T-cell (primary cell): ENCODE measurements at regions not wholly inside any gene's neighbourhood (a gene's known extent, or its start where the extent isn't known, plus 50 kb on each side); places are given as distances from the start of the nearest gene placed in this dataset.

Source experiments
- ATAC-seq, 4 experiments: fragments of 200-7000 bp in 3 of 4; fragments of 150-1000 bp in 1 of 4; cut with Tn5 transposase; replicated peaks in 1 of 4; 1 replicate in 3 of 4; 2 replicates in 1 of 4; pipeline ENCODE4 v1.10.0; 2021; ENCODE audit warnings: moderate library complexity in 3 of 4, mild to moderate bottlenecking in 2 of 4, moderate number of reproducible peaks in 1 of 4
- CTCF ChIA-PET, 2 donors: fragments of 300-600 bp; sonication (Branson Sonifier 250); formaldehyde crosslinking; loops; one replicate each; lab custom pipeline; 2022; ENCODE audit warnings: antibody characterized with exemption in 2 of 2; lab: Charles Lee
- POLR2A ChIA-PET, 2 donors: fragments of 300-600 bp; sonication (Branson Sonifier 250); formaldehyde crosslinking; loops; one replicate each; lab custom pipeline; 2022; ENCODE audit warnings: antibody characterized with exemption in 2 of 2; lab: Charles Lee
- DNase-seq, 35 experiments: peaks; one replicate each; pipeline versions ENCODE4 v3.0.0 to v3.0.0-alpha.2; 2013 to 2023
- H3K27ac ChIP-seq: one replicate; pipeline ENCODE4 v1.5.1; 2013; ENCODE audit warnings: low read length
- H3K27me3 ChIP-seq, 2 experiments: replicated peaks in 1 of 2; 1 replicate in 1 of 2; 2 replicates in 1 of 2; pipeline versions ENCODE4 v1.6.1 to v1.7.0; 2013; ENCODE audit warnings: low read length in 1 of 2, mixed read lengths in 1 of 2; ENCODE audit not compliant: control insufficient read depth in 2 of 2, insufficient read depth in 2 of 2; ENCODE audit errors: extremely low read depth in 1 of 2
- H3K36me3 ChIP-seq, 2 donors: 1 replicate in 1 of 2; 2 replicates in 1 of 2; pipeline versions ENCODE4 v1.6.1 to v1.7.0; 2013; ENCODE audit warnings: low read length in 1 of 2; ENCODE audit not compliant: control insufficient read depth in 2 of 2, insufficient read depth in 1 of 2; ENCODE audit errors: extremely low read depth in 1 of 2
- H3K4me1 ChIP-seq, 2 experiments: 1 replicate in 1 of 2; 2 replicates in 1 of 2; pipeline versions ENCODE4 v1.6.1 to v1.7.0; 2013; ENCODE audit warnings: low read length in 2 of 2, mixed read lengths in 1 of 2; ENCODE audit not compliant: insufficient read depth in 2 of 2, control insufficient read depth in 1 of 2; ENCODE audit errors: extremely low read depth in 1 of 2
- H3K4me3 ChIP-seq, 2 donors: 1 replicate in 1 of 2; 2 replicates in 1 of 2; pipeline versions ENCODE4 v1.5.1 to v1.7.0; 2013; ENCODE audit warnings: mild to moderate bottlenecking in 2 of 2, low read length in 1 of 2, moderate library complexity in 1 of 2; ENCODE audit not compliant: control insufficient read depth in 1 of 2; ENCODE audit errors: extremely low read depth in 1 of 2
- H3K9me3 ChIP-seq: 2 replicates; pipeline ENCODE4 v1.7.0; 2013
- H3K27ac Mint-ChIP-seq, 2 donors: one replicate each; pipeline ENCODE4 v1.8.0; 2020 to 2021; ENCODE audit warnings: mild to moderate bottlenecking in 2 of 2, mixed read lengths in 2 of 2
- H3K27me3 Mint-ChIP-seq, 2 donors: one replicate each; pipeline ENCODE4 v1.8.0; 2021 to 2022; ENCODE audit warnings: mixed read lengths in 2 of 2
- H3K36me3 Mint-ChIP-seq: one replicate; pipeline ENCODE4 v1.8.0; 2021; ENCODE audit warnings: mixed read lengths
- H3K4me1 Mint-ChIP-seq, 3 donors: one replicate each; pipeline ENCODE4 v1.8.0; 2020 to 2022; ENCODE audit warnings: mixed read lengths in 3 of 3, mild to moderate bottlenecking in 1 of 3
- H3K4me3 Mint-ChIP-seq, 3 donors: one replicate each; pipeline ENCODE4 v1.8.0; 2020 to 2022; ENCODE audit warnings: mild to moderate bottlenecking in 3 of 3, mixed read lengths in 3 of 3, moderate library complexity in 3 of 3
- H3K9me3 Mint-ChIP-seq, 3 donors: one replicate each; pipeline ENCODE4 v1.8.0; 2020 to 2022; ENCODE audit warnings: mixed read lengths in 3 of 3
- WGBS: methylation state at CpG from one replicate; pipeline ENCODE4 v1.1.5; 2013; ENCODE audit warnings: missing lambda C conversion rate; ENCODE audit not compliant: insufficient coverage; 5-methylcytosine and 5-hydroxymethylcytosine counted together

GRCh38 chr5:58911270-58911669 lies 328.4 kb downstream of the RAB3C start:
- ChIA-PET CTCF (no interaction called here), POLR2A (no interaction called here)
- WGBS, result 60% methylated on average over 2 of the region's 7 CpGs

DNA sequence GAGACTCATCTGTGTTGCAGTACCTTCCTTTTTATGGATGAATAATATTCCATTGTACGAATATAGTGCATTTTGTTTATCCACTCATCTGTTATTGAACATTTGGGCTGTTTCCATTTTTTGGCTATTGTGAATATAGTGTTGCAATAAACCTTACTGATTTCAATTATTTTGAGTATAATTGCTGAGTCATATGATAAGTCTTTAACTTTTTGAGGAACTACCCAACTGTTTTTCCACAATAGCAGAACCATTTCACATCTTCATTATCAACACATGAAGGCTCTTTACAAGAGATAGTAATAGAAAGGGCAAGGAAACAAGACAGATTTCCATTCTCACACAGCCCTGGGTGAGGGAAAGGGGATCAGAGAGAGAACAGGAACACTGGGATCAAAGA lies 329.2 kb downstream of the RAB3C start:
- Histone ChIP-seq H3K9me3 (no peaks in the 10 kb centered on the region), H3K27me3 (peaks cover 0 to 9% of the 10 kb centered on the region in 2 experiments), H3K27ac (no peak overlapping the region), H3K36me3 (no peaks in the 10 kb centered on the region), H3K4me1 (no peaks in the 10 kb centered on the region), H3K4me3 (no peak overlapping the region)
- H3K9me3 Mint-ChIP-seq, result peaks cover 3 to 4% (median 4%) of the 10 kb centered on the region in 3 donors
- DNase-seq, result no peak
- H3K27me3 Mint-ChIP-seq, result peaks cover 0 to 3% of the 10 kb centered on the region in 2 donors
- no peaks in the 10 kb centered on the region for H3K4me1 Mint-ChIP-seq
- POLR2A ChIA-PET, result no interaction called here
- WGBS, result no CpG with 5 or more reads among the region's 1 CpG
- no peak overlapping the region for H3K4me3 Mint-ChIP-seq
- ATAC-seq, result no peak
- no peaks in the 10 kb centered on the region for H3K36me3 Mint-ChIP-seq
- CTCF ChIA-PET, result no interaction called here
- H3K27ac Mint-ChIP-seq, result no peak overlapping the region

More at GRCh38 chr5:58911270-58911669, 328.4 kb downstream of the RAB3C start:
- Mint-ChIP-seq H3K27me3 (peaks cover 0 to 3% of the 10 kb centered on the region in 2 donors), H3K36me3 (no peaks in the 10 kb centered on the region), H3K9me3 (peaks cover 4 to 7% (median 4%) of the 10 kb centered on the region in 3 donors), H3K27ac (no peak overlapping the region), H3K4me3 (no peak overlapping the region), H3K4me1 (no peaks in the 10 kb centered on the region)
- H3K27ac ChIP-seq, result no peak overlapping the region
- peaks cover 0 to 10% of the 10 kb centered on the region in 2 experiments for H3K27me3 ChIP-seq
- DNase-seq (no peak), ATAC-seq (no peak)
- no peaks in the 10 kb centered on the region for H3K9me3 ChIP-seq
- H3K4me1 ChIP-seq, result no peaks in the 10 kb centered on the region
- no peaks in the 10 kb centered on the region for H3K36me3 ChIP-seq
- H3K4me3 ChIP-seq, result no peak overlapping the region

DNA sequence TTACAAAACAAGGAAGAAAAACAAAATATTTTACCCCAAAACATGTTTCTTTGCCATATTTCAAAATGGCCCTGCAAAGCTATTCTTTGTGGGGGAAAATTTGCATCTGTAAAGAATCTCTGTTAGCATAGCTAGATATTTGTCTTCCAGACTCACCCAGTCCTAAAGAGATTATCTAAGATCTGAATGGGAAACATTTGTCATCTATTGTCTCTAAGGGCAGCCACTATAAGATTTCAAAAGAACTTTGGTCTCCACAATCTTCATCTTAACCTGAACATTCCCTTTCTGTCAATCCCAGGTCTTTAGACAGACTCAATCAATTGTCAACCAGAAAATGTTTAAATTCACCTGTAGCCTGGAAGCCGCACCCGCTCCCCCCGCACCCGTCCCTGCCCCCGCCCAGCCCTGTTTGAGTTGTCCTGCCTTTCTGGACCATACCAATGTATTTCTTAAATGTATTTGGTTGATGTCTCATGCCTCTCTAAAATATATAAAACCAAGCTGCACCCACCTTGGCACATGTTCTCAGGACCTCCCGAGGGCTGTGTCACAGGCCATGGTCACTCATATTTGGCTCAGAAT lies 330.6 kb downstream of the RAB3C start:
- no peaks in the 10 kb centered on the region for H3K4me1 Mint-ChIP-seq
- WGBS, result 0% methylated on average over 1 of the region's 6 CpGs
- H3K9me3 Mint-ChIP-seq, result peaks cover 3 to 4% (median 4%) of the 10 kb centered on the region in 3 donors

GRCh38 chr5:58918021-58918729 lies 335.3 kb downstream of the RAB3C start:
- H3K36me3 Mint-ChIP-seq, result no peaks in the 10 kb centered on the region
- Histone ChIP-seq H3K27me3 (peaks cover 0 to 18% of the 10 kb centered on the region in 2 experiments), H3K4me3 (no peak overlapping the region), H3K36me3 (no peaks in the 10 kb centered on the region), H3K4me1 (peaks cover 0 to 5% of the 10 kb centered on the region in 2 experiments), H3K9me3 (no peaks in the 10 kb centered on the region), H3K27ac (no peak overlapping the region)
- H3K4me1 Mint-ChIP-seq, result peaks cover 4 to 9% (median 5%) of the 10 kb centered on the region in 3 donors
- H3K4me3 Mint-ChIP-seq, result no peak overlapping the region
- POLR2A ChIA-PET, result interaction anchor here in 1 of 2 donors (0.6 kb wide), 1 partner anchor 38 kb away, joined by 3 read pairs; no protein-coding TSS in a partner anchor
- no peaks in the 10 kb centered on the region for H3K9me3 Mint-ChIP-seq
- H3K27me3 Mint-ChIP-seq, result peaks cover 0 to 7% of the 10 kb centered on the region in 2 donors
- CTCF ChIA-PET, result interaction anchor here in 1 of 2 donors (0.6 kb wide), 1 partner anchor 458 kb away, joined by 5 read pairs; no protein-coding TSS in a partner anchor
- no CpG with 5 or more reads among the region's 3 CpGs for WGBS
- H3K27ac Mint-ChIP-seq, result no peak overlapping the region
- ATAC-seq, result no peak
- no peak for DNase-seq

More for the DNA sequence above, 330.6 kb downstream of the RAB3C start:
- H3K27ac ChIP-seq, result no peak overlapping the region
- H3K4me1 ChIP-seq, result no peaks in the 10 kb centered on the region
- no peaks in the 10 kb centered on the region for H3K9me3 ChIP-seq
- H3K4me3 ChIP-seq, result no peak overlapping the region
- no peaks in the 10 kb centered on the region for H3K36me3 ChIP-seq
- POLR2A ChIA-PET, result no interaction called here
- H3K27me3 ChIP-seq, result peaks cover 0 to 9% of the 10 kb centered on the region in 2 experiments
- CTCF ChIA-PET, result interaction anchor here (0.6 to 0.7 kb wide), 3 partner anchors 21 to 90 kb away, joined by 3 read pairs; no protein-coding TSS in a partner anchor
- Mint-ChIP-seq H3K27ac (no peak overlapping the region), H3K36me3 (no peaks in the 10 kb centered on the region), H3K4me3 (no peak overlapping the region), H3K27me3 (peaks cover 0 to 3% of the 10 kb centered on the region in 2 donors)
- ATAC-seq (no peak), DNase-seq (no peak)
